OCI-LY7 (cell line): ENCODE measurements at regions not wholly inside any gene's neighbourhood (a gene's known extent, or its start where the extent isn't known, plus 50 kb on each side); places are given as distances from the start of the nearest gene placed in this dataset.

ENCODE experiments used
- BruUV-seq: library from RNA; stranded (reverse); fragments of 400-500 nt; replicated peaks from 2 replicates; lab custom pipeline; 2021; lab: Mats Ljungman, UMichigan
- CTCF ChIA-PET: fragments of 300-600 bp; sonication (Branson Sonifier 250); formaldehyde crosslinking; loops from one replicate; lab custom pipeline; 2022; ENCODE audit warnings: antibody characterized with exemption; ENCODE audit not compliant: unreplicated experiment; lab: Charles Lee
- POLR2A ChIA-PET: fragments of 300-600 bp; sonication (Branson Sonifier 250); formaldehyde crosslinking; loops from one replicate; lab custom pipeline; 2022; ENCODE audit warnings: antibody characterized with exemption; lab: Charles Lee
- DNase-seq: peaks from one replicate; pipeline ENCODE4 v3.0.0-alpha.2; 2015; ENCODE audit warnings: low spot score
- H2AFZ ChIP-seq: fragments of 200-600 bp; sonication (generic), shearing (Covaris generic); 2 replicates; pipeline ENCODE4 v1.6.1; 2014; ENCODE audit warnings: mild to moderate bottlenecking, antibody characterized with exemption, low read length, moderate library complexity
- H3K27ac ChIP-seq: fragments of 200-600 bp; sonication (generic); 2 replicates; pipeline ENCODE4 v1.5.1; 2014; ENCODE audit warnings: mixed run types, low read depth, mild to moderate bottlenecking, moderate library complexity, low read length, inconsistent platforms; ENCODE audit not compliant: poor library complexity, severe bottlenecking
- H3K36me3 ChIP-seq: fragments of 200-600 bp; sonication (generic); 2 replicates; pipeline ENCODE4 v1.6.1; 2014; ENCODE audit warnings: mild to moderate bottlenecking, antibody characterized with exemption, low read length, moderate library complexity, mixed read lengths; ENCODE audit not compliant: insufficient read depth
- H3K4me1 ChIP-seq: fragments of 200-600 bp; sonication (generic); 2 replicates; pipeline ENCODE4 v1.5.1; 2014; ENCODE audit warnings: mild to moderate bottlenecking, low read length; ENCODE audit not compliant: insufficient read depth, poor library complexity, severe bottlenecking
- H3K4me2 ChIP-seq: fragments of 200-600 bp; sonication (generic); 2 replicates; pipeline ENCODE4 v1.6.1; 2014; ENCODE audit warnings: mild to moderate bottlenecking, low read length
- H3K4me3 ChIP-seq: fragments of 200-600 bp; sonication (generic); 2 replicates; pipeline ENCODE4 v1.5.1; 2014; ENCODE audit warnings: mild to moderate bottlenecking, low read depth, low read length; ENCODE audit not compliant: poor library complexity, severe bottlenecking
- H3K79me2 ChIP-seq: fragments of 200-600 bp; sonication (generic); 2 replicates; pipeline ENCODE4 v1.6.1; 2016; ENCODE audit warnings: low read depth, mild to moderate bottlenecking, low read length, moderate library complexity, mixed read lengths; ENCODE audit not compliant: insufficient read depth
- H3K9me2 ChIP-seq: fragments of 200-600 bp; sonication (generic); 2 replicates; pipeline ENCODE4 v1.6.1; 2016; ENCODE audit warnings: mild to moderate bottlenecking, low read length, mixed read lengths; ENCODE audit not compliant: insufficient read depth
- H3K9me3 ChIP-seq: fragments of 200-600 bp; sonication (generic); 2 replicates; pipeline ENCODE4 v1.6.1; 2014; ENCODE audit warnings: mild to moderate bottlenecking, mixed run types, low read length, mixed read lengths
- H4K20me1 ChIP-seq: fragments of 200-600 bp; sonication (generic); 2 replicates; pipeline ENCODE4 v1.6.1; 2014; ENCODE audit warnings: mild to moderate bottlenecking, antibody characterized with exemption, low read length, moderate library complexity, mixed read lengths; ENCODE audit not compliant: insufficient read depth
- CTCF ChIP-seq: fragments of 200-600 bp; sonication (generic); conservative IDR thresholded peaks from 2 replicates; pipeline ENCODE4 v1.5.1; 2014; ENCODE audit warnings: mild to moderate bottlenecking, antibody characterized with exemption, low read length, moderate library complexity, mixed read lengths
- EZH2phosphoT487 ChIP-seq: fragments of 200-600 bp; sonication (generic); IDR thresholded peaks from 2 replicates; pipeline ENCODE4 v1.6.1; 2018; ENCODE audit warnings: low read depth, borderline replicate concordance, mild to moderate bottlenecking, mixed run types, antibody characterized with exemption, low read length, moderate library complexity, mixed read lengths
- intact Hi-C: fragments of 100-400 bp; cut with micrococcal nuclease; formaldehyde crosslinking; loops from one replicate; pipeline ENCODE4 v1.10.0; 2022; ENCODE audit not compliant: unreplicated experiment

GRCh38 chr10:44682507-44682906 lies 228.6 kb upstream of the TMEM72 start:
- TF ChIP-seq EZH2phosphoT487, result no peak
- TF ChIP-seq CTCF, result no peak
- no peak overlapping the region for H3K27ac ChIP-seq
- no peaks in the 10 kb centered on the region for H4K20me1 ChIP-seq
- intact Hi-C loops, result no loop called here
- DNase-seq, result no peak
- H2AFZ ChIP-seq, result no peak overlapping the region
- H3K36me3 ChIP-seq, result no peaks in the 10 kb centered on the region
- ChIA-PET POLR2A (interaction anchor here (0.6 kb wide), 1 partner anchor 56 kb away, joined by 3 read pairs; no protein-coding TSS in a partner anchor), CTCF (no interaction called here)
- BruUV-seq, result no TSS peak
- H3K79me2 ChIP-seq, result no peaks in the 10 kb centered on the region
- H3K4me3 ChIP-seq, result no peak overlapping the region
- no peak overlapping the region for H3K4me2 ChIP-seq
- no peaks in the 10 kb centered on the region for H3K4me1 ChIP-seq
- no peaks in the 10 kb centered on the region for H3K9me3 ChIP-seq
- H3K9me2 ChIP-seq, result no peaks in the 10 kb centered on the region

DNA sequence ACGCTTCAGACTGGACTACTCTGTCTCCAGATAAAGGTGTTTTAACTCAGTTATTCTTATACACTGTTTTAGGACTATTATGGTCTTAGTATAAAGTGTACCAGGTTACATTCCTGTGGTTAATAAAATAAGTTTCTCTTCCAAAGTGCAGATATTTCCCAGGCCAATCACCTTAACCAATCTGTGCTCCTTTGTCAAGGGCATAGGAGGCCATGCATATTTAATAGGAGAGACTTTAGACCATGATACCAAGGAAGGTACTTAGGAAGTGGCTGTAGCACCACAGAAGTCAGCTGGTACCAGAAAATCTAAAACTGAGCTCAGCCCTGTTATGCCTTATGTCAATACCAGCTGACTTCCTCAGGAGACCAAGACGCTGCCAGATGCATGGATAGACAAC lies 226.5 kb upstream of the TMEM72 start:
- Histone ChIP-seq H3K4me1 (no peaks in the 10 kb centered on the region), H3K9me2 (no peaks in the 10 kb centered on the region), H3K79me2 (no peaks in the 10 kb centered on the region), H3K9me3 (no peaks in the 10 kb centered on the region), H3K4me2 (no peak overlapping the region), H3K27ac (no peak overlapping the region), H3K36me3 (no peaks in the 10 kb centered on the region), H4K20me1 (no peaks in the 10 kb centered on the region), H2AFZ (no peak overlapping the region), H3K4me3 (no peak overlapping the region)
- DNase-seq, result no peak
- no TSS peak for BruUV-seq
- POLR2A ChIA-PET, result no interaction called here
- no peak for TF ChIP-seq CTCF
- CTCF ChIA-PET, result no interaction called here
- intact Hi-C loops, result no loop called here

- no peak overlapping the region for H3K27ac ChIP-seq
- H3K4me2 ChIP-seq, result no peak overlapping the region
- ChIA-PET POLR2A (no interaction called here), CTCF (no interaction called here)
- no peak for DNase-seq
- no peaks in the 10 kb centered on the region for H3K9me2 ChIP-seq
- no peak overlapping the region for H3K4me3 ChIP-seq
- no TSS peak for BruUV-seq
- TF ChIP-seq EZH2phosphoT487, result no peak
- no peak for TF ChIP-seq CTCF
- H3K4me1 ChIP-seq, result no peaks in the 10 kb centered on the region
- H3K9me3 ChIP-seq, result no peaks in the 10 kb centered on the region
- intact Hi-C loops, result no loop called here
- no peaks in the 10 kb centered on the region for H3K79me2 ChIP-seq
- H4K20me1 ChIP-seq, result no peaks in the 10 kb centered on the region
- H2AFZ ChIP-seq, result no peak overlapping the region
- H3K36me3 ChIP-seq, result no peaks in the 10 kb centered on the region
Measured at GRCh38 chr10:44685220-44685619, 225.9 kb upstream of the TMEM72 start.
